Neural progenitor cell (in vitro differentiated cells): ENCODE measurements at regions not wholly inside any gene's neighbourhood (a gene's known extent, or its start where the extent isn't known, plus 50 kb on each side); places are given as distances from the start of the nearest gene placed in this dataset.

ENCODE experiments used
- DNase-seq: peaks from one replicate; pipeline ENCODE4 v3.0.0-alpha.2; 2016; ENCODE audit warnings: low spot score
- H2AFZ ChIP-seq: fragments of 200-600 bp; sonication (generic); replicated peaks from 2 replicates; pipeline ENCODE4 v1.6.1; 2016; ENCODE audit warnings: antibody characterized with exemption
- H3F3A ChIP-seq: fragments of 200-600 bp; sonication (generic); 2 replicates; pipeline ENCODE4 v1.6.1; 2016; ENCODE audit warnings: antibody characterized with exemption, low read depth
- H3K27ac ChIP-seq: fragments of 200-600 bp; sonication (generic); 2 replicates; pipeline ENCODE4 v1.5.1; 2016; ENCODE audit warnings: mild to moderate bottlenecking
- H3K27me3 ChIP-seq: fragments of 200-600 bp; sonication (generic); 2 replicates; pipeline ENCODE4 v1.6.1; 2016; ENCODE audit warnings: mild to moderate bottlenecking, moderate library complexity
- H3K36me3 ChIP-seq: fragments of 200-600 bp; sonication (generic); 2 replicates; pipeline ENCODE4 v1.5.1; 2016
- H3K4me1 ChIP-seq: fragments of 200-600 bp; sonication (generic); 2 replicates; pipeline ENCODE4 v1.6.1; 2016; ENCODE audit warnings: mixed run types
- H3K4me2 ChIP-seq: fragments of 200-600 bp; sonication (generic); 2 replicates; pipeline ENCODE4 v1.6.1; 2016
- H3K4me3 ChIP-seq: fragments of 200-600 bp; sonication (generic); 2 replicates; pipeline ENCODE4 v1.5.1; 2016
- H3K79me2 ChIP-seq: fragments of 200-600 bp; sonication (generic); 2 replicates; pipeline ENCODE4 v1.6.1; 2016; ENCODE audit warnings: low read depth
- H3K9ac ChIP-seq: fragments of 200-600 bp; sonication (generic); 2 replicates; pipeline ENCODE4 v1.6.1; 2016
- H3K9me3 ChIP-seq: fragments of 200-600 bp; sonication (generic); 2 replicates; pipeline ENCODE4 v1.5.1; 2016; ENCODE audit warnings: low read depth
- H4K20me1 ChIP-seq: fragments of 200-600 bp; sonication (generic); 2 replicates; pipeline ENCODE4 v1.6.1; 2016; ENCODE audit warnings: low read depth
- H3K27ac Mint-ChIP-seq: 3 replicates; pipeline ENCODE4 v1.8.0; 2021; ENCODE audit warnings: mixed read lengths
- H3K27me3 Mint-ChIP-seq: 2 replicates; pipeline ENCODE4 v1.8.0; 2022; ENCODE audit warnings: low read depth, mild to moderate bottlenecking, inconsistent platforms, moderate library complexity, mixed read lengths; ENCODE audit not compliant: insufficient read depth
- H3K36me3 Mint-ChIP-seq: 3 replicates; pipeline ENCODE4 v1.8.0; 2021; ENCODE audit warnings: mixed read lengths
- H3K4me1 Mint-ChIP-seq: 3 replicates; pipeline ENCODE4 v1.8.0; 2021; ENCODE audit warnings: mixed read lengths
- H3K4me3 Mint-ChIP-seq: 3 replicates; pipeline ENCODE4 v1.8.0; 2021; ENCODE audit warnings: mild to moderate bottlenecking, moderate library complexity, mixed read lengths
- H3K9me3 Mint-ChIP-seq: 3 replicates; pipeline ENCODE4 v1.8.0; 2020; ENCODE audit warnings: mixed read lengths
- CTCF ChIP-seq: fragments of 200-600 bp; sonication (generic); IDR thresholded peaks from 2 replicates; pipeline ENCODE4 v1.5.1; 2017; ENCODE audit warnings: antibody characterized with exemption, mild to moderate bottlenecking
- EZH2 ChIP-seq: fragments of 200-600 bp; sonication (generic); IDR thresholded peaks from 2 replicates; pipeline ENCODE4 v1.6.1; 2017; ENCODE audit warnings: antibody characterized with exemption, mild to moderate bottlenecking, moderate library complexity
- EZH2phosphoT487 ChIP-seq: fragments of 200-600 bp; sonication (generic); IDR thresholded peaks from 2 replicates; pipeline ENCODE4 v1.6.1; 2017; ENCODE audit warnings: antibody characterized with exemption

- TF ChIP-seq EZH2phosphoT487 (no peak), CTCF (no peak), EZH2 (no peak)
- no peak overlapping the region for H2AFZ ChIP-seq
- H3K27ac Mint-ChIP-seq: no peak overlapping the region
- no peaks in the 10 kb centered on the region for H3K79me2 ChIP-seq
- DNase-seq: no peak
- H3K9ac ChIP-seq: no peak overlapping the region
- peaks cover 7% of the 10 kb centered on the region for H3K9me3 Mint-ChIP-seq
- H3K4me1 ChIP-seq: no peaks in the 10 kb centered on the region
- H3K4me1 Mint-ChIP-seq: no peaks in the 10 kb centered on the region
- no peaks in the 10 kb centered on the region for H4K20me1 ChIP-seq
- no peaks in the 10 kb centered on the region for H3K27me3 ChIP-seq
- H3K4me2 ChIP-seq: no peak overlapping the region
- no peaks in the 10 kb centered on the region for H3K36me3 Mint-ChIP-seq
- no peak overlapping the region for H3K4me3 ChIP-seq
- H3K36me3 ChIP-seq: no peaks in the 10 kb centered on the region
- no peaks in the 10 kb centered on the region for H3F3A ChIP-seq
- H3K9me3 ChIP-seq: no peaks in the 10 kb centered on the region
- no peak overlapping the region for H3K4me3 Mint-ChIP-seq
- no peak overlapping the region for H3K27ac ChIP-seq
- peaks cover 3% of the 10 kb centered on the region for H3K27me3 Mint-ChIP-seq
Observed at GRCh38 chr22:47568700-47569099, 806.2 kb downstream of the TBC1D22A start.

GRCh38 chr22:47567126-47568090 lies 805.0 kb downstream of the TBC1D22A start:
- H3K27me3 Mint-ChIP-seq: peaks cover 3% of the 10 kb centered on the region
- no peaks in the 10 kb centered on the region for H3K27me3 ChIP-seq
- no peaks in the 10 kb centered on the region for H3K4me1 ChIP-seq
- H3K9me3 Mint-ChIP-seq: peaks cover 13% of the 10 kb centered on the region
- H3K79me2 ChIP-seq: no peaks in the 10 kb centered on the region
- H3K9ac ChIP-seq: no peak overlapping the region
- no peak for TF ChIP-seq CTCF
- no peak for TF ChIP-seq EZH2phosphoT487
- TF ChIP-seq EZH2: no peak
- DNase-seq: no peak
- no peaks in the 10 kb centered on the region for H3K9me3 ChIP-seq
- no peaks in the 10 kb centered on the region for H3F3A ChIP-seq
- no peaks in the 10 kb centered on the region for H3K36me3 Mint-ChIP-seq
- no peak overlapping the region for H3K4me3 ChIP-seq
- no peaks in the 10 kb centered on the region for H3K36me3 ChIP-seq
- no peak overlapping the region for H3K27ac Mint-ChIP-seq
- no peak overlapping the region for H3K4me2 ChIP-seq
- H2AFZ ChIP-seq: no peak overlapping the region
- no peaks in the 10 kb centered on the region for H3K4me1 Mint-ChIP-seq
- no peak overlapping the region for H3K27ac ChIP-seq
- no peak overlapping the region for H3K4me3 Mint-ChIP-seq
- no peaks in the 10 kb centered on the region for H4K20me1 ChIP-seq

- Histone ChIP-seq H3K79me2 (no peaks in the 10 kb centered on the region), H3K4me1 (no peaks in the 10 kb centered on the region), H2AFZ (no peak overlapping the region), H3F3A (no peaks in the 10 kb centered on the region), H3K27me3 (no peaks in the 10 kb centered on the region), H3K27ac (no peak overlapping the region), H3K4me2 (no peak overlapping the region), H3K4me3 (no peak overlapping the region), H4K20me1 (no peaks in the 10 kb centered on the region), H3K9me3 (no peaks in the 10 kb centered on the region), H3K9ac (no peak overlapping the region), H3K36me3 (no peaks in the 10 kb centered on the region)
- H3K36me3 Mint-ChIP-seq: no peaks in the 10 kb centered on the region
- H3K4me3 Mint-ChIP-seq: no peak overlapping the region
- no peak overlapping the region for H3K27ac Mint-ChIP-seq
- H3K4me1 Mint-ChIP-seq: no peaks in the 10 kb centered on the region
- TF ChIP-seq EZH2 (no peak), CTCF (no peak), EZH2phosphoT487 (no peak)
- H3K27me3 Mint-ChIP-seq: peaks cover 3% of the 10 kb centered on the region
- peaks cover 16% of the 10 kb centered on the region for H3K9me3 Mint-ChIP-seq
- DNase-seq: no peak
Observed at GRCh38 chr22:47566491-47566890, 804.0 kb downstream of the TBC1D22A start.
